Mucosa of gallbladder (tissue), 1 donor: ENCODE measurements at regions not wholly inside any gene's neighbourhood (a gene's known extent, or its start where the extent isn't known, plus 50 kb on each side); places are given as distances from the start of the nearest gene placed in this dataset.

Experiments
- DNase-seq: peaks from one replicate; pipeline ENCODE4 v3.0.0-alpha.2; 2020; ENCODE audit warnings: low spot score
- donor health status: DM: no; HTN: no; CAD: no.

- DNase-seq, result no peak
Observed at GRCh38 chr2:19500126-19500525, 141.7 kb upstream of the OSR1 start.

GRCh38 chr2:19496646-19497045 lies 138.2 kb upstream of the OSR1 start:
- no peak for DNase-seq

GRCh38 chr2:19494241-19494640 lies 135.8 kb upstream of the OSR1 start:
- no peak for DNase-seq

GRCh38 chr2:19491796-19492195 lies 133.4 kb upstream of the OSR1 start:
- DNase-seq, result no peak

- no peak for DNase-seq
Observed at GRCh38 chr2:19490846-19491435, 132.5 kb upstream of the OSR1 start.

GRCh38 chr2:19488009-19488691 lies 129.7 kb upstream of the OSR1 start:
- no peak for DNase-seq

GRCh38 chr2:19484736-19485135 lies 126.3 kb upstream of the OSR1 start:
- no peak for DNase-seq

- DNase-seq, result peak; percentile 50
Observed at GRCh38 chr2:19480673-19481072, 122.2 kb upstream of the OSR1 start.

GRCh38 chr2:19479666-19480065 lies 121.2 kb upstream of the OSR1 start:
- no peak for DNase-seq

GRCh38 chr2:19478409-19478808 lies 120.0 kb upstream of the OSR1 start:
- DNase-seq, result no peak

- DNase-seq, result no peak
Observed at GRCh38 chr2:19476327-19476726, 117.9 kb upstream of the OSR1 start.

- DNase-seq, result peak; percentile 62
Observed at GRCh38 chr2:19474128-19474527, 115.7 kb upstream of the OSR1 start.

DNA sequence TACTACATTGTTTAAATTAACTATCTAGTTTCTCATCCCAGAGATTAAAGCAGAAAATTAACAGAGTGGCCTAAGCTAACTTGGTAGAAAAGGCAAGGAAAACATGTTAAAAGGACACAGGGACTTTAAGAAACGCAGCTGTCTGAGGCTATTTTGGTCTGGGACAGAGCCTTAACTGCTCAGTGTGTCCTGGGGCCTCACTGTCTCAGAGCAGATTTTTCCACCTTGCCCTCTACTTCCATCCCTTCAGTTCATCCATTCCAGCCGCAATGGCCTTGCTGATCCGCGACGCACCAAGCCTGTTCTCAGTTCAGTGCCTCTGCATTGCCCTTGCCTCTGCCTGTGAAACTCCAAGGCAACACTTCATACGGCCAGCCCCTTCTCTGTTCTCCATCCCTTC lies 114.9 kb upstream of the OSR1 start:
- DNase-seq, result no peak

- no peak for DNase-seq
Observed at GRCh38 chr2:19472391-19472978, 114.1 kb upstream of the OSR1 start.

- no peak for DNase-seq
Observed at GRCh38 chr2:19471491-19471890, 113.1 kb upstream of the OSR1 start.

GRCh38 chr2:19465978-19466377 lies 107.6 kb upstream of the OSR1 start:
- DNase-seq, result no peak

GRCh38 chr2:19462256-19462645 lies 103.8 kb upstream of the OSR1 start:
- no peak for DNase-seq

- DNase-seq, result no peak
Observed at GRCh38 chr2:19461504-19462255, 103.3 kb upstream of the OSR1 start.

DNA sequence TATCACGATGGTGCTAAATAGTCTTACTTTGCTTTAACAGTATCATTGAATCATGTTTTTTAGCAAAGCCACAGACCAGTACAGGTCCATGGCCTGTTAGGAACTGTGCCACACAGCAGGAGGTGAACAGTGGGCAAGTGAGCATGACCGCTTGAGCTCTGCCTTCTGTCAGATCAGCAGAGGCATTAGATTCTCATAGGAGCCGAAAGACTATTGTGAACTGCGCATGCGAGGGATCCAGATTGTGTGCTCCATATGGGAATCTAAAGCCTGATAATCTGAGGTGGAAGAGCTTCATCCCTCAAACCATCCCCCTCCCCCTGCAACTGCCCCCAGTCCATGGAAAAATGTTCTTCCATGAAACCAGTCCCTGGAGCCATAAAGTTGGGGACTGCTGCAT lies 102.3 kb upstream of the OSR1 start:
- DNase-seq, result no peak

DNA sequence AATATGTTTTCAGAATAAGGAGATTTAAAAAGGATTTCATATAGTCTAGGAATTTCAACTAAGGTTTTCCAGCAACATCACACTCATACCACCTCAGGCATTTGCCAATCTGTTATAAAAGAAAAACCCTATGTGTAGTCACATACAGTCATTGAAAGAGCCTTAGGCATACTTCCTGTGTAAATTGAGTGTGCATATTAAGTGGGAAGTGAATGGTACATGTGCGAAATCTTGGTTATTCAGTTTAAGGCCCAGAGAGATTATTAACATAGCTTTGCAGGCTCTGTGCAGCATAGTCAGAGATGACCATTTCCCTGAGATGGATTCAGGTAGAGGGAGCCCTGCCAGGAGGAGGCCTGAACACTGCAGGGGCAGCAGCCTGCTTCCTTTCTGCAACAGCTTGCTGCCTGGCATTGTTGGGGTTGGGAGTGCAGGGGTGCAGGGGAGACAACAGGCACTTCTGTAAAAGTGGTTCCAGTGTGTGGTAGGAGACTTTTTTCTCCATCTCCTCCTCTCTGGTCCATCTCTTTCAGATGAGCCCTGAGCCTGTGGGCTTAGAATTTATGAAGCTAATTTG lies 100.1 kb upstream of the OSR1 start:
- DNase-seq, result no peak

- no peak for DNase-seq
Observed at GRCh38 chr2:19457809-19458208, 99.4 kb upstream of the OSR1 start.

- no peak for DNase-seq
Observed at GRCh38 chr2:19456705-19457309, 98.4 kb upstream of the OSR1 start.
